ENCODE measurements at regions not wholly inside any gene's neighbourhood (a gene's known extent, or its start where the extent isn't known, plus 50 kb on each side); places are given as distances from the start of the nearest gene placed in this dataset.

DNA sequence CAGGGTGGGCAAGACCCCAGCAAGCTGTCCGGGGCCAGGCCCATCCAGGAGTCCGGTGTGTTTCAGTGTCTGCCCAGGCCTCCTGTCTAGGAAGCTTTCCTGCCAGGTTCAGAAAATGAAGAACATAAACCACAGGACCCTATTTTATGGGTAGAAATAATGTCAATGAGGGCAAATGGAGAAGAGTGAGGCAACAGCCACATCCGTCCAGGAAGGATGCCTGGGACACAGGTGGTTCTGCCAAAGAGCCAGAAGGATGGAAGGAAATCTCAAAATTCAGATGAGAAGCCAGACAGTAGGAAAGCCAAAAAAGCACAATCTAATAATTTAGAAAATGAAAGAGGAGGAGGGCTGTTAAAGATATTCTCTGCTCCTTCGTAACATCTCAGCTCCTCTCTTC lies 262.3 kb downstream of the AUH start:
- no peak for DNase-seq (ENCODE audit: low spot score)

DNA sequence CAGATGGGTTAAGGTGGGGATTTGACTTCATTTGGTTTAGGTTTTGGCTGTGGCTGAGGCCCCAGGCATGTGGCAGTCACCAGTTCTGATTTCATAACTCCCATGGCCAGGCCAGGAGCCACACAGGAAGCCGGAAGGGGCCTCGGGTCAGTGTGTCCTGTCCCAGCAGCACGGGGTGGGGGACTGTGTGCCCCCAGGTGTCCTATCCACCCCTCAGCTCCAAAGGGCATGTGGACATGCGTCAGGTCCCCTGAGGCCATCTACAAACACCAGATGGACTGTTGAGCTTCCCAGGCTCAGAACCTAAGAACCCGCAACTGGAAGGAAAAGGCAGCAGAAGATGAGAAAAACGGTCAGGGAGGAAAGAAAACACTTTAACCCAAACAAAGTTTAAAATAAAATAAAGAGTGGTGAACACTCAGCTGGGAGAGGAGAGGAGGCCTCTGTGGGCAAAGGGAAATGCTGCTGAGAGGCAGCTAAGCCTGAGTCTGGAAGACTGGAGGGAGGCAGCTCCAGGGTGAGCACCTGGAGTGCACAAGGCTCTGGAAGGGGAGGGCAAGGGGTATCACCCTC lies 260.8 kb downstream of the AUH start:
- no peak for DNase-seq (ENCODE audit: low spot score)

DNA sequence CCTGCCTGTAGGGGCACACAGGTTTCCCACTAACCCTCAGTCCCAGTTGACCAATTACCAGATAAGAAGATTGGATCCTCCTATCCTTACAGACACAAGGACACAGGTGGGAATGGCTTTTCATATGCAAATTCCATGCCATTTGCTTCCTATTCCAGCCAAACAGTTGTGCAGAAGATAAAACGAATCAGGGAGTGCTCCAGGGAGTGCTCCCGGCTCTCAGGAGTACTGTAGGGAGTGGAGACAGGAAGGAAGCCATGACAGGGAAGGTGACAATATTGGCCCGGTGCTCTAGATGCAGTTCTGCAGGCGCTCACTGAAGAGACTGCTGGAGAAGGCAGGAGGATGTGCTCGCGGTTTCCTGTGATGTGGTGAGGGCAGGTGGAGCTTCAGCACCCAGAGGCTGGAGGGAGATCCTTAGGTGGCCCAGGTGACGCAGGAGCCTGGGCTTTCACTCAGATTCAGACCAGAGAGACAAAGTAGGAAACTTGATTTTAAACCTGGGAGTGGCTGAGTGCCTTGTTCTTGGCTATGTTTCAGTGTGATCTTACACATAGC lies 260.0 kb downstream of the AUH start:
- no peak for DNase-seq (ENCODE audit: low spot score)

DNA sequence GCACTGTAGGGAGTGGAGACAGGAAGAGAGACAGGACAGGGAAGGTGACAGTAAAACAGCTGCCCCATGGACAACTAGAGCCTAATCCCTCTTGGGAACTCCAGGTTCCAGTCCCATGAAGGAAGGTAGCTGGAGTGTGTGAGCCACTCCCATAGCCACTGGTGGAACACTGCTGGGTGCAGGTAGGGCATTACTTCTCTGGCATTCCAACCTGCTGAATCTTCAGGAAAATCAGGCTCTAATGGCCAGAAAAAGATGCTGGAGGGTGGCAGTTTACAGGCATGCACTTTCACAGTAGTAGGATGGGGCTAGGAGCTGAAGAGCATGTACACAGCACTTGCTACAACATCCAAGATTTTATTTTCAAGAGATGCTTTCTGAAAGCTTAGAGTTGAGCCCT lies 259.4 kb downstream of the AUH start:
- DNase-seq (ENCODE audit: low spot score), result no peak

DNA sequence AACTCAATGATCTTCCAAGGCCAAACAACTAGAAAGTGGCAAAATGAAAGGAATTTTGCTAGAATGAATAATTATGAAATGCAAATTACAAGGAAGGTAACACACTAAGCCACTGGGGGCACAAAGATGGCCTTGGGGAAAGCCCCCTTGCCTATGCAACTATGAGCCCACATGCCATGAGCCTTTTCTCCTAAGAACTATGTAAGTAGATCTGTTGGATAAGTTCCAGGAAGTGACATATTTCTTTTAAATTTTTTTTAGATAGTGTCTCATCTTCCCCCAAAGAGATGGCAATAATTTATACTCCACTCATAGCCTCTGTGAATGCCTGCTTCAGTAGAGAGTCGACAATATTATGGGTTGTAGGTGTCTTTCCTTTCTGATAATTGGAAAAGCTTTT lies 257.8 kb downstream of the AUH start:
- DNase-seq (ENCODE audit: low spot score), result no peak

DNA sequence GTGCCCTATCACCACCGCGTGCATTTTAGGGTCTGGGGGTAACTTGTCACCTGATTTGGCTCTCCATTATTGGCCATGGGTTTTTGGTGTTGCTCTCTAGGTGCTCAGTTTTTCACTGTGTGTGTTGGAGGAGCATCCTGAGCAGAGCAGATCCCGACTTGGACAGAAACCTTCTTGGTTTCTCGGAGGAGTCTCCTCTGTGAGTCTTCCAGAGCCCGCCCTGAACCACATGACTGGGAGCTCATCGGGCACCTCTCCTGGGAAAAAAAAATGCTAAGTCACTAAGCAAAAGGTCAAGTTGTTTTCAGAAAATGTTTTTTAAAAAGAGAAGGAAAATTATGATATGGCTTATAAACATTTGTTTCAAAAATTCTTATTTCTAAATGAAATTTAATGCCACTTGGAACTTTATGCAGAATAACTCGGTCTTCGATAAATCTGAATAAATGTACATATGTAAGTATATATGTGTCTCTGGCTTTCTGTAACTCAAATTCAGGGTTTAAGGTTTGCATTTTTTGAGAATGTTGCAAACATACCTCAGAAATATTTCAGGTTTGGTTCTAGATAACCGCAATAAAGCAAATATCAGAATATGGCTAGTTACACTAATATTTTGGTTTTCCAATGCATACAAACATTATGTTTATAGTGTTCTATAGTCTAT lies 255.2 kb downstream of the AUH start:
- DNase-seq (ENCODE audit: low spot score), result no peak

DNA sequence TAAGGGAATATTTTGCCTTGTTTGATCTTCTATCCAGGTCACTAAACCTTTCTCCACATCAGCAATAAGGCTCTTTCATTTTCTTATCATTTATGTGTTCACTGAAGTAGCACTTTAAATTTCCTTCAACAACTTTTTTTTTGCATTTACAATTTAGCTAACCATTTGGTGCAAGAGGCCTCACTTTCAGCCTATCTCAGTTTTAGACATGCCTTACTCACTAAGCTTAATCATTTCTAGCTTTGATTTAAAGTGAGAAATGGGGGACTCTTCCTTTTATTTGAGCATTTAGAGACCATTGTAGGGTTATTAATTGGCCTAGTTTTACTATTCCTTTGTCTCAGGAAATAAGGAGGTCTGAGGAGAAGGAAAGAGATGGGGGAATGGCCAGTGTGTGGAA lies 250.5 kb downstream of the AUH start:
- no peak for DNase-seq (ENCODE audit: low spot score)

DNA sequence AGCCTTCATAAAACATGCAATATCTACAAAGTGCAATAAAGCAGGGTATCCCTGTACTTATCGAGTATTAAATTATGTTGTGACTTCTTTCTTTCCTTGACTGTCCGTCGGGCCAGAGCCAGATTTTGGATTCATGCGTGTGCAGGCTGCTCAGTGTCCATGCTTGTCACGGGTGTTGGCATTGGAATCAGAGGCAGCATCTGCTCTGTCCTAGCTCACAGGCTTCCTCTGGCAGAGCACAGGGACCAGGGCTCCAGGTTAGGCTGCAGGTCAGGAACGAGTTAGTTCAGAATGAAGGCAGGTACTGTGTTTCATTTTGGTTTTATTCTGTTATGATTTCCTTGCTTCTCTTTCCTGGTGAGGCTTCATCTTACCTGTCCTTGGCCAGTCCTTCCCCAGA lies 249.8 kb downstream of the AUH start:
- DNase-seq (ENCODE audit: low spot score), result no peak

DNA sequence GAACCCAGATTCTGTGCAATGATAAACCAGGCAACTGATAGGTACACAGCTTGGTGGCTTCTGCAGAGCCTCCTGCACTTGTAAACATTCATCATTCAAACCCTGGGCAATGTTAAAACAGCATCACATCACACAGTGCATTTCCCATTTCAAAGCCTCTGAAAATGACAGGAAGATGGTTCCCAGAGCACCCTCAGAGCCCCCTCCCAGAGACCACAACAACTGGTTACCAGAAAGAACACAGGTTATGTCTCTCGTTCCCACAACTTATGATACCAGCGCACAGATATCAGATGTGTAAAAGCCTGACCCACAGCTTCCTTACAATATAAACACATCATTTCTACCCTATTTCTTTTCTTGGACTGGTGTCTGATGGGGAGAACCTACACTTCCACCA lies 248.7 kb downstream of the AUH start:
- DNase-seq (ENCODE audit: low spot score), result no peak

DNA sequence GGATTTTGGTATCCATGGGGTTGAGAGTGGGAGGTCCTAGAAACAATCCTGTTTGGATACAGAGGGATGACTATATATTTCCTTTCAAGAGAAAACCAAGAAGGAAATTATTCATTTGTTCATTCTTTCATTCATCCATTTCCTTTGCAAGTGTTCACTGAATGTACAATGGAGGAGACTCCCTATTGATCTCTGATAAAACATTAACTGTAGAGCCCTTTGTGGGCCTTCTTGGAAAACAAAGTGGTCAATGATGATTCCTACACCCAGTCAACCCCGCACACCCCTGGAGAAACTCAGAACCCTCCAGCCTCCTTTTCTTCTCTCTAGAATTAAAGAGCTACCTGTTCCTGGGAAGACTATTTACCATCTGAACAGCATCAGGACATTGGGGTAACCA lies 247.3 kb downstream of the AUH start:
- DNase-seq (ENCODE audit: low spot score), result no peak

DNA sequence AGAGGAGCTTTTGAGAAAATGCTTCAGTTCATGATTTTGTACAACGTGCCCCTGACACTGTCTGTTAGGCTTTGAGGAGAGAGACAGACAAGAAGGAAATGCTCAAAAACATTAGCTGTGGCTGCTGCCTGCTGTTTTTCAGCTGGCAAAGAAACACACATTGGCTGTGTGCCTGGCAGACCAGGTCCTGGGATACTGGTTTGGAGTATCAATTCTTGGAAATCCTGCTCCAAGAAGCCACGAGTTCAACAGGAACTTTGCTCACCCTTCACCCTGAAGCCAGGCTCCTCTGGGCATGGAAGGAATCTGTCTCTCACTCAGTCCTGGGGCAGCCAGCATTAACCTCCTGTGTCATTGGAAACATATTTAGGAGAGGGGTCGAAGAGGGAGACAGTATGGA lies 245.5 kb downstream of the AUH start:
- peak; percentile 17 for DNase-seq (ENCODE audit: low spot score)

DNA sequence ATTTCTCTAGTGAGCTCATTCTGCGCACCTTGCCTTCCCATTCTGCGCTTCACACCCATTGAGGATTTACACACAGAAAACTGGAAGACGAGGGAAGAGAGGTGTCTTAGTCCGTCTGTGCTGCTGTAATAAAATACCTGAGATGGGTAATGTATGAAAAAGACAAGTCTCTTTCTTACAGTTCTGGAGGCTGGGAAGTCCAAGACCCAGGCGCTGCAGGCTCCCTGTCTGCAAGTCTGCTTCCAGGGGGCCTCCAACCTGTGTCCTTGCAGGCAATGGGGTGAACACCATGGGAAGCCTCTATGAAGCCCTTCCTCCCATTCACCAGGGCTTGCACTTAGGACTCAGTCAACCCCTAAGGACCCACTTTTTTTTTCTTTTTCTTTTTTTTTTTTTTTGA lies 245.0 kb downstream of the AUH start:
- DNase-seq (ENCODE audit: low spot score), result no peak

DNA sequence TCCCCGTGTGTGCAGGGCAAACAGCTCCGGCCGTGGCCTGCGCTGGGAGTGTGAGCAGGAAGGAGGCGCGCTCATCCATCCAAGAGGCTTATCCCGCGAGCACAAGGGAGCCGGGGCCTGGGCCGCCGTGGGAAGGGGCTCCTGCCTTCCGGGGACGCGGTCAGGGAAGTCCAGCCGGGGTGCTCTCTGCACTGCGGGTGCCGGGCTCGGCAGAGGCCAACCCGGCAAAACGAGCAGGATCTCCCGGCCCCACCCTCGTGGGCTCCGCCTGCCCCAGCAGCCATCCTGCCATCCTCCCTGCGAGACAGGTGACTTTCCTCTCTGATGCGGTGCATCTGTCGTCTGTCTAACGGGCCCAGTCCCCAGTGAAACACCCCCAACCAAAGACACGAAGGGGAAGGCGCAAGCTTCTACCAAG lies 244.2 kb downstream of the AUH start:
- no peak for DNase-seq (ENCODE audit: low spot score)

DNA sequence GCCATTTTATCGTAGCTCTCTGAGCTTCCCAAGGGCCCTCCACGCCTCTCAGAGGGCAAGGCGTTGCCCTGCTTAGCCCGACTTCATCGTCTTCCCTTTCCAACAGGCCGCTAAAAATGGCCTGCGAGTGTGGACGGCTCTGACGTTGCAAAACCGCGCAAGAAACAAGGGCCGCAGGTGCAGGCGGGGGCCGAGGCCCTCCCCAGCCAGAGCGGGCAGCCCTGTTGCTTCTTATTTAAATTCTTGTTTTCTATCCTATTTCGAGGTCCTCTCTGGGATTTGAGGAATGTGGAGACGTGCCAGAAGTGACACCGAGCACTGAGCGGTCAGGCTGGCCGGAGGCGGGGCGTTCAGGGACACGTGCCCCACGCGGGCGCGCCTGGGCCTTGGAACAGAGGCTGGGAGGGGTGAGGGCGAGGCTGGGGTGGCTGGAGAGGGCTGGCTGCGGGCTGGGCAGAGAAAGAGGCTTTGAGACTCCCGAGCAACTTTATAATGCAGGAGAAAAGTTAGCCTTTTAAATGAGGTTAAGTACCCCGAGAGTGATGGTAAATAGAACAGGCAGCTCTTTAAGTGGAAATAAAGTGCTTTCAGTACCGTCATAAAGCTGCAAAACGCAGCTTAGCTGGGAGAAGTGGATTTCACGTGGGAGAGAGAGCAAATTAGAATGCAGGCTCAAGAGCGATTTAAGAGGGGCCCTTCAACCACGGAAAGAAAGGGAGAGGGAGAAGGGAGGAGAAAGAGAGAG lies 243.6 kb downstream of the AUH start:
- DNase-seq (ENCODE audit: low spot score), result peak; percentile 94

DNA sequence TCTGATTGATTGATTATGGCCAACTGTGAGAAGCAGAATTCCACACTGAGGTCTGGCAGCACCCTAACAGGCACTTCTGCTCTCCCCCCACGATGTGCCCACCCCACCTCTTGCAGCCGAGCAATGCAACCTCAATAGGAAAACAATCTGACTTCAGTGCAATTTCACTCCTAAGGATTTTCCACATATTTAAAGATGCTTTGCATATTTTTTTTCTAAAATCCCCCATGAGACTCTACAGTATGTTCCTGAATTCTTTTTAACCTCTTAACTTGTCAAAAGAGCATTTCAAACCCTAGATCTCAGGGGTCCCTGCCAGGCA lies 243.1 kb downstream of the AUH start:
- DNase-seq (ENCODE audit: low spot score), result no peak

DNA sequence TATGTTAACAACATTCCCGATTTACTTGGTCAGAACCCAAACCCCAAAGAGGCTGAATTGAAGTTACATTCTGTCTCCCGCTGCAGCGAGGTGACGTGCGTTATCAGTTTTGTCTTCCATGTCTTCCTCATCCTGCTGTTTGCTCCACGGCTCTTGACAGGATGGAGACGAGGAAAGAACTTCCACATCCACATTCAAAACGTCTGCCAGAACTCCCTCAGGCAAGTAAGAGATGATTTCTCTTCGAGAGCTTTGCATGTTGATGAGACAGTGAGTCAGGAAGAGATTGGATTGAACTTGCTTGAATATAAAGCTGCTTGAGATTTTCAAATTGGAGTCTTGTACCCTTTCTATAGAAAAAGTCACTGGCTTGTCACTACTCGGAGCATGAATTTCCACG lies 242.6 kb downstream of the AUH start:
- peak; percentile 41 for DNase-seq (ENCODE audit: low spot score)

DNA sequence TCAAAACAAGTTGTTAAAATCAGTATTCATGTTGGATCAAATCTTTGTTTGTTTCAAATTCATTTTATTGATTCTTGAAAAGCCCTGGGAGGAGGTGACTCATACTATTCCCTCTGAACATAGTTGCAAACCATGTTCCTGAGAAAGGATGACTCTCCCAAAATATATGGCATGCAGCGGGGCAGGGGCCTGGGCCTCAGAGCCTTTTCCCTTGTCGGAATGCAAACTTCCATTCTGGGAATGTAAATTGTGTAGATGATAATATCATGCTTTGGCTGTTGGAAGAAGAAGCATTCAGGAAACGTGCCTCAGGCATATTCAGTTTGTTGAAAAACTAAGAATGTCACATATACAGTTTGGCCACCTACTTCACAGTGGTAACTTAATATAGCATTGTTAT lies 242.0 kb downstream of the AUH start:
- peak; percentile 65 for DNase-seq (ENCODE audit: low spot score)

DNA sequence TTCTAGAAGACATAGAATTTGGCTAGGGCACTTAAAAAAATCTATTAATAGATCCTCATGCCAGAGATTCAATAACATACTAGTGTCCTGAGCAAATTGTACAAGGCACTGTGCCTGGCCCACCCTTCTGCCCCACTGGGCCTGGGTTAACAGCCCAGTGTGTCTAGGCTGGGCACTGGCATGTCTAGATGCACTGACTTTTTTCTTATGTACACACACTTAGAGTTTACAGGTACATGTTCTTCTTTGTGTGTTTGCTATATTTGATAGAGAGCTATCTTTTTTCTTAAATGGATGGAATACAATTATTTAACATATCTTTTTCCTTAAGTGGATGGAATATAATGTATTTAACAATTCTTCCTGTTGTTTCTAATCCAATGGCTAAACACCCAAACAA lies 241.5 kb downstream of the AUH start:
- peak; percentile 26 for DNase-seq (ENCODE audit: low spot score)

DNA sequence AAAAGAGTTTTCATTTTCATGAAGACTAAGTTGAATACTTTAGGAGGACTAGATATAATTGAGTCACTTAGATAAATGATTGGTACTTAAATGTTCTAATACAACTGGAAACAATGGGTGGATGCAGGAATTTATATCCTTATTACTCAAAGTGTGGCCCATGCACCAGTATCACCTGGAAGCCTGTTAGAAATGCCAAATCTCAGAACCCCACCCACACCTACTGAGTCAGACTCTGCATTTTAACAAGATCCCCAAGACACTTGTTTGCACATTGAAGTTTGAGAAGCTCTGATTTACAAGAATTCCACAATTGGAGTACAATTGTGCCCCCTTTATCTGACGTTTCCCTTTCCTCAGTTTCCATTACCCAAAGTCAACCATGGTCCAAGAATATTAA lies 239.0 kb downstream of the AUH start:
- DNase-seq (ENCODE audit: low spot score), result no peak

DNA sequence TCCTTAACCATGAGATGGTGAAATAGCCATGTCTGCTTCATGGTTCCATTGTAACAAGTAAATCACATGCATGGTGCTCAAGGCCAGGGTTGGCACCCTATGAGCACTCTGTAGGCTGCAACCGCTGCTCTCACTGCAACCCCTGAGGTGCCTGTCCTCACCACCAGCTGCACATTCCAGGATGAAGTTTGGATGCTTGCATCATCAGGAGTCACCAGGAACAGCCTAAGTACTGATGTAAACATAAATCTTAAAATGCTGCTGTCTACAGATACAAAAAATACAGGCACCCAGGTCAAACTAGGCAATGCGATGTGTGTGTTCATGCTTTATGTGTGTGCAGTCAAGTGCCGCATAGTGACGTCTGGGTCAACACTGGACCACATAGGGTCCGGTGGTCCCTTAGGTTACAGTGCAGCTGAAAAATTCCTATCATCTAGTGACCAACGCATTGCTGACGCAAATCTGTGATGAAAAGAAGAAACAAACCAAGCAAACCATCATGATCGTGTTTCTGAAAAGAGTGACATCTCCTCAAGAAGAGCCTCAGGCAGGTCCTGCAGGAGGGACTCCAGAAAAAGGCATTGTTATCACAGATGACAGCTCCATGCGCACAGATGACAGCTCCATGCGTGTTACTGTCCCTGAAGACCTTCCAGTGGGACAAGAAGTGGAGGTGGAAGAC lies 234.8 kb downstream of the AUH start:
- DNase-seq (ENCODE audit: low spot score), result peak; percentile 50

DNA sequence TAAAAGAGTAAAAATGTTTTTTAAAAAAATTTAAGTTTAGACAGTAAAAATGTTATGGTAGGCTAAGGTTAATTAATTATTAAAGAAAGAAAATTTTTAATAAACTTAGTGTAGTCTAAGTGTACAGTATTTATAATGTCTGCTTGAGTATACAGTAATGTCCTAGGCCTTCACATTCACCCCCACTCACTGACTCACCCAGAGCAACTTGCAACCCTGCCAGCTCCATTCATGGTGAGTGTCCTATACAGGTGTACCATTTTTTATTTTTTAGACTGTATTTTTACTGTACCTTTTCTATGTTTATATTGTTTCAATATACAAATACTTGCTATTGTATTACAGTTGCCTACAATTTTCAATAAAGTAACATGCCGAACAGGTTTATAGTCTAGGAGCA lies 234.1 kb downstream of the AUH start:
- DNase-seq (ENCODE audit: low spot score), result no peak

DNA sequence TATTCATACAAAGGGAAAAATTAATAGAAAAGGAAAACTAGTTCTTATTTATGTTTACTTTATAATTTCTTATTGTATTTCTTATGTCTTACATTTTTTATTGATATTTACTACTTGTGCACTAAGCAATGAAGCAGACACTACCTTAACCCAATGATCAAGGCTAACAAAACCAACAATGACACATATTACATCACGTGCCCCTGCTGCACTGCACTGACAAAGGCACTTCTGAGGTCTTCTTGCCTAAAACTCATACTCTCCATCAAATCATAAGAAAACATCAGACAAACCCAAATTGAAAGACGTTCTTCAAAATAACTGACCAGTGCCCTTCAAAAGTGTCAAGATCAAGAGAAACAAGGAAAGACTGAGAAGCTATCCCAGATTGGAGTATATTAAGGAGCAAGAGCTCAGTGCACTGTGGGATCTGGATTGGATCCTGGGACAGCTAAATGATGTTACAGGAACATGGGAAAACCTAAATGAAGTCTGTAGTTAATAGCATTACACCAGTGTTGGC lies 230.9 kb downstream of the AUH start:
- DNase-seq (ENCODE audit: low spot score), result no peak

DNA sequence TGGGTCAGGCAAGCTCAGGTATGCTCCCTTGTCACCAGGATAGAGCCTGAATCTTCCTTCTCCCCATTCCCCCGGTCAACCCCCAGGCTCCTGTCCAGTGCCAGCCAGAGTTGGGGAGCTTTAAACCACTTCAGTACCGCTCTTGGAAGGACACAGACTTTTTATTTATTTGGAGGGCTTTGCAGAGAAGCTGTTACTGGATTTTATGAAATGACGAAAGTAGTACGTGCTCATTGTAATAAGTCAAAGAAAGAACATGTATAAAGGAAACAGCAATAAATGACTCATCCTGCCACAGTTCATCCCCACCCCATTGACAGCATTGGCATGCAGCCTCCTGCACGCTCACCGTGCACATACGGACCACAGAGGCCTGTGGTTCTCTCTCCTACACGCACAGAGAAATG lies 230.3 kb downstream of the AUH start:
- peak; percentile 88 for DNase-seq (ENCODE audit: low spot score)
